Effector CD4-positive, alpha-beta T cell (primary cell): ENCODE measurements at regions not wholly inside any gene's neighbourhood (a gene's known extent, or its start where the extent isn't known, plus 50 kb on each side); places are given as distances from the start of the nearest gene placed in this dataset.

Experiments used
- DNase-seq: peaks from one replicate; pipeline ENCODE4 v3.0.0-alpha.2; 2020

DNA sequence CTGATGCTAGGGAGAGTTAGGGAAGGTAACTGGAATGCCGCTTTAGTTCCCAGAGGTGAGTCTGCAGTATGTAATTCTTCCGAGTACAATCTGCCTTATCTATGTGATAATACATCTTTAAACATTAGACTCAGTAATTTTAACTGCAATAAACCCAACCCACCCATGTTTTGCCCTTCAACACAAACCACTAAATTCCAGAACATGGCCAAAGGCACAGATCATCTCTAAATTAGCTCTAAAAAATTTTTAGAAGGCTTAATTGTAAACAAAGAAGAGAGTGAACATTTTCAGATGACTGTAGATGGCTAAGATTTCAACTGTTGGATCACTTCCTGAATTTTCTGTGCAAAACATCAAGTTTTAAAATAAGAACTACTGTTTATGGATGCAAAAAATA is 488.7 kb upstream of the ID2 start:
- no peak for DNase-seq

DNA sequence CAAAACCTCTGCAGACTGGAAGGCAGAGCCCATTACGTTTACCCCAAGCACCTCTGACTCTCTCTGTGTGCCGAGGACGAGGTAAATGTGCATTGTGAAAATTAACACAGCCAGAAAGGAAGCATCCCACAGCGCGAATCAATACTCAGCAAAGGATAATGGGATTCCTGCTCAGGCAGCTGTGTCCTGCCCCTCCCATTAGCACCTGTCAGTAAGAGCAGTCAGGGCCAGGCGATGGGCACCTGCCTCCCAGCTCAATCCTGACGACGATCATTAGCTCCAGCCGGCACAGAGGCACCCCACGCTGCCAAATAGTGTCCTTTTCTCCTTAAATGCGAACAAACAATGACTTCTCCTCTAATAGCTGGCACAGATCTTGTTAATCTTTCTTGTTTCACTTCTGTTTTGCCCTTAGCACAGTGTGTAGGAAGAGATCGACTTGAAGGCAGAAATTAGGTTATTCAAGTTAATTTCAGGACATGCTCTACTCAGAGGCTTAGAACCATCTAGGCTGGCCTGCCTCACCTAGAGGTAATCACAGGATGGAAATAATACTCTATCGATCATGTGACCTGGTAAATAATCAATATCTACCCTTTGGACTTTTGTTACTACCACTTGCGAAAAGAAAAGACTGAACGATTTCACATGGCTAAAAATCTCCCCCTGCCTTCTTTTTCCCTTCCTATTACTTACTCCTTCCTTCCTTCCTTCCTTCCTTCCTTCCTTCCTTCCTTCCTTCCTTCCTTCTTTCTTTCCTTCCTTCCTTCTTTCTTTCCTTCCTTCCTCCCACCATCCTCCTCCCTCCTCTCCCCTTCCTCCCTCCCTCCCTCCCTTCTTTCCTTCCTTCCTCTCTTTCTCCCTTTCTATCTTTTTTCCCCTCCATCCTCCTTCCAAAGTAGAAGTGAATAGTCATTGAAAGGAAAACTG is 487.9 kb upstream of the ID2 start:
- no peak for DNase-seq

DNA sequence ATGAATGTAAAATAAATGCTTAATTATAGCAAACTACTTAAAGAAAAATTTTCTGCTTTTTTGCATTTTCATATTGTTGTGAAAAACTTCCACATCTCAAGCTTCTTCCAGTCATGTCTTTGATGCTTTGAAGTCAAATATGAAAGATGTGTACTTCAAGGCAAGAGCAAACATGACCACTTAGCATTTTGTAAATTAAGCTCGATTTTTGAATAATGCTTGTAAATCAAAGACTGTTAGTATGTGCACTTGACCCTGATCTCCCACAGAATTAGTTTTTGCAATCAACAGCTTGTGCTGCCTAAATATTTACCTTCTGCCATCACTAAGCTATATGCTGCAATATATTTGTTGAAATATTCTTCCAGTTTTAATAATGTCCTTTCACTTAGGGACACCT is 486.1 kb upstream of the ID2 start:
- no peak for DNase-seq

DNA sequence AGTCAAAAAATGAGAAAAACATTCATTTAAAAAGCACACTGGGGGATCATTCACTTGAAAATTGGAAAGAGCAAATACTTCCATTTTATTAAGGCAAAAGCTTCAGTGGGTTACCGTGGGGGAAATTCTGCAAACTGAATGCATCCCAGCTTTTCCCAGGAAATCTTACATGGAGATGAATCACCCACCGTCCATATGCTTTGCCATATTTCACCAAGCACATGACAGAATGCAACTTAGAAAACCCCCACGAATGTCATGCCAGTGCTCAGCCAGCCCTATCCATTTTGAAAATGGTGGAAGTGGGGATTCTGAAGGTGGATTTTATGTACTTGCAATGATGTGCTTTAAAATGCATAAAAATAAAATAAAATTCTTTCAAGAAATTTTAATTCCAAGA is 485.5 kb upstream of the ID2 start:
- no peak for DNase-seq

- no peak for DNase-seq
Observed at GRCh38 chr2:8197101-8197500, 484.8 kb upstream of the ID2 start.

- no peak for DNase-seq
Observed at GRCh38 chr2:8197825-8198224, 484.0 kb upstream of the ID2 start.

DNA sequence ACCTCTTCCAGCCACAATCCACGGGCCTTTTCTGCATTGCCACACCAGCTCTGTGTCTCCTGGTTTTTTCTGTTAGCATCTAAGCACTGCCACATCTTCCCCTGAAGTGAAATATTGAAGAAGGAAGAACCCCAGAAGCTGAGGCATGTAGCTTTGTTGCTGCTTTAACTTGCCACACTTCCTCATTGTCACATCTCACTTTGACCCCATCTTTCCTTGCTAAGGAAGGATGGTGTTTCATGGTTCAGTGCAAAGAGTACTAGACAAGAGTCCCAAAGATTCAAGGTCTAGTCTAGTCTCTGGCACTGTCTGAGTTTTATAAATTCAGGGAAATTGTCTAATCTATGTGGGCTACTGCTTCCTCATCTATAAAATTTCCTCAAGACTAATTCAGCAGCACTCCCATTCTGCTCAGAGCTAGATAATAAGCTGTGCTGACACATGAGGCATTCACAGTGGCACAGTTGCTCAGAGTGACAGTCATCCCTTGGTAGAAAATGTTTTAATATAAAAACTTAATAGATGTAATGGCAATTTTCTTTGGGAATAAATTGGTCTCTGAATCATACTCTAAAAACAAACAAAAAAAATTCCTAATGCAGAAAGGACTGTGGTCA is 483.0 kb upstream of the ID2 start:
- DNase-seq: no peak

- DNase-seq: no peak
Observed at GRCh38 chr2:8202132-8202531, 479.7 kb upstream of the ID2 start.

DNA sequence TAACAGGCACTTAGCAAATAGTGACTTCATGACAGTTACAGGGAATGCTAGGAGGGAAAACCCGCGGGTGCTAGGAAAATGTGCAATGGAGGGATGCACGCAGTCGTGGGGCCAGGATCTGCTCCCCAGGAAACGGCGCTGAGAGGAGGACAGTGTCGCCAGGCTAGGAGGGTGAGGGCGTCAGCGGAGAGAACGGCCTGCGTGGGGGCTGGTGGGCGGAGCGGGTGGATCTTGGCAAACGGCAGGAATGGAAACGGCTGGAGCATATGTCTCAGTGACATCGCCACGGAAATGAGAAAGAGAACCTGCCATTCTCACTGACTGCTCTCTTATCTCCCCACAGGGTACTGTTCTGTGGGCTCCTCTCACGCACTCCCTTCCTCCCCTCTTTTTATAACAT is 478.5 kb upstream of the ID2 start:
- no peak for DNase-seq

DNA sequence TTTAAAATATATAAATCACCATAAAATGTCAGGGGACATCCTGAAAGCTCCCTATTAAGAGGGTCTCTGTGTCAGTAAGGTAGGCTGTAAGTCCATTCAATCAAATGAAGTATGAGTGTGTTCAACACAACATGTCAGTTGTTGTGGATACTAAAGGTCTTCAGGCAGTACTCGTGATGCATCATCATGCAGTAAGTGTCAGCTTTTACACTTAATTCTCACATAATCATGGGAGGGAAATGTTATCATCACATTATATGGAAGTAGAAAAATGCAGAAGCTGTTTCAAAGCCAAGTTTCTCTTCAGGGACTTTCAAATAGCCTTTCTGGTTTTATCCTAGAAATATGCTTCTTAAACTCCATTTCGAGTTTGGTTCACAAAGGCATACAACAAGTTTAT is 477.1 kb upstream of the ID2 start:
- no peak for DNase-seq

DNA sequence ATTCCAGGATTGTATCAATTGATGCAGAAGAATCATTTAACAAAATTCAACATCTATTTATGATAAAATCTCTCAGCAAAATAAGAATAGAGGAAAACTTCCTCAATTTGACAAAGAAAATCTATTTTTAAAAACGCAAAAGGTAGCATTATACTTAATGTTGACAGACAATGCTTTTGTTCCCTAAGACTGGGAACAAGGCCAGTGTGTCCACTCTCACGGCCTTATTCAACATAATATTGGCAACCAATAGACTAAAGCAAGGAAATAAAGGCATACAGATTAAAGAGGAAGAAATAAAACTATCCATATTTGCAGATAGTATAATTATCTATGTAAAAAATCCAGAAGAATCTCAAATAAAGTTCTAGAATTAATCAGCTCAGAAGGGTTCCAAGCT is 472.4 kb upstream of the ID2 start:
- DNase-seq: no peak

GRCh38 chr2:8211384-8211783 is 470.5 kb upstream of the ID2 start:
- DNase-seq: no peak

DNA sequence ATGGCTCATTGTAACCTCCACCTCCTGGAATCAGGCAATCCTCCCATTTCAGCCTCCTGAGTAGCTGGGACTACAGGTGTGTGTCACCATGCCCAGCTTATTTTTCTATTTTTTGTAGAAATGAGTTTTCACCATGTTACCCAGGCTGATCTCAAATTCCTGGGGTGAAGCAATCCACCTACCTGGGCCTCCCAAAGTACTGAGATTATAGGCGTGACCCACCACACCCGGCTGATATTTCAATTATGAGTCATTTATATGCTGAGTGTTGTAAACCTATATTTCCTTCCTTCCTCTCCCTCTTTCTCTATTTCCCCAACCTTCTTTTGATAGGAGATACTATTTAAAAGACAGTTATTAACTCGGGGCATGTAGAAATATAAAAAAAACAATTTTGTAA is 469.6 kb upstream of the ID2 start:
- no peak for DNase-seq

GRCh38 chr2:8214036-8214615 is 467.7 kb upstream of the ID2 start:
- DNase-seq: no peak

DNA sequence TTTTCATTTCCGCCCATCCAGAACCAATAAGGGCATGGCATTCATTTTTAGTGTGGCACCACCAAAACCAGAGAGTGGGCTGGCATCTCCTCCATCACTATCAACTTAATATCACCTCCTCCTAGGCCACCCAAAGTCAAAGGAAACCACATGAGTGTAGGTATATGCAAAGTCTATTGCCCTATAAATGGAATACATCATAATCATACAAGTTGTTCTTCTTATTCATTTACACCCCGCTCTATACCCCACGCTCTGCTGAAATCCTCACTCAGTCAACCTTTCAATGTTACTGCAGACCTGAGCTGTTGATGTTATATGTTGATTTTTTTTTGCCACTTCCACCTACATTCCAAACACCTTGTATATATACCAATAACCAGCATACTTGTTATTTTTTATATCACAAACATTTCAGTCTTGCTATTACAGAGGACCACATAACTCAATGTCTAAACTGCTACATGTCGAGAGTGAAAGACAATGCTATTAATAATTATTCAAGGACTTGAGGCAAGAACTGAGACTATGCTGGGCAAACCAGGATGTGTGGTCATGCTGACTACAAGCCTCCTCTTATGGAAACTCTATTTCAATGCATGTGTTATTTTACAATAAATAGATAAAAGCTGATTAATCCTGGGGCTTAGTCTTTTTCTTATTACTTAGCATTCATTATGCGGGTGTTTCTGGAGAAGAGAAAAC is 466.5 kb upstream of the ID2 start:
- no peak for DNase-seq

DNA sequence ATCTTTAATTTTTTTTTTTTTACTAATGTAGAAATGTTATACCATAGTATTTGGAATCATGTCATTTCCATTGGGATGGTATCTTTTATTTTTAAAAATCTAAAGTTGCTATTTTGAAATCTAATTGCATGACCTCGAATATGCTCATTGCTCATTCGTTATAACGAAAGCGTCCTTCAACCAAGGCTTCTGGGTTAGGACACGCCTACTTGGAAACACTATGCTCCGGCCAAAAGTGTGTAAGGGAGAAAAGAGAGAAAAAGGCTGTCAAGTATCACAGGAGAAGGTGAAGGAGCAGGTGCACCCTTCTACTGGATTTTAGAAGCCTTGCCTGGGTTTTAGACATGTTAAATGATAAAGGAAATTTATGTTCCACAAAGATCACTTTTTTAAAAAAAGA is 465.9 kb upstream of the ID2 start:
- DNase-seq: no peak

- no peak for DNase-seq
Observed at GRCh38 chr2:8216397-8216796, 465.5 kb upstream of the ID2 start.

GRCh38 chr2:8217468-8218030 is 464.3 kb upstream of the ID2 start:
- DNase-seq: no peak

DNA sequence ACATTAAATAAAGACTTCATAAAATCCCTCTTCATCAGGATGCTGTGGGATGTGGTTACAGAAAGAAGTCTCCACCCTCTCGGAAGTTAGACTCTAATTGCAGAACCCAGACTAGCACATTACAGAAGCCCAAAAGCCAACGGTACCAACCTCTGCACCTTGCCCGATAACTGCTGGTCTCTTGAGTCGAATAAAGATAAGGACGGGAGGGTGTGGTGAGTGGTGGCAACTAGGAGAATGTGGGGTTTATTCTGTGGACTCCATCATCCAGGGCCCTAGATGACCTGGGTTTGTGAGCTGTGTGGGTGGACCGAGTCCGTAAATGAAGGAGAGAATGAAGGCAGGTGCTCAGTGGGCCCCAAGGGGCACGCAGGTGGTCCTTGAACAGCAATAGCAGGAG is 462.8 kb upstream of the ID2 start:
- no peak for DNase-seq

- DNase-seq: no peak
Observed at GRCh38 chr2:8219631-8220355, 462.1 kb upstream of the ID2 start.

DNA sequence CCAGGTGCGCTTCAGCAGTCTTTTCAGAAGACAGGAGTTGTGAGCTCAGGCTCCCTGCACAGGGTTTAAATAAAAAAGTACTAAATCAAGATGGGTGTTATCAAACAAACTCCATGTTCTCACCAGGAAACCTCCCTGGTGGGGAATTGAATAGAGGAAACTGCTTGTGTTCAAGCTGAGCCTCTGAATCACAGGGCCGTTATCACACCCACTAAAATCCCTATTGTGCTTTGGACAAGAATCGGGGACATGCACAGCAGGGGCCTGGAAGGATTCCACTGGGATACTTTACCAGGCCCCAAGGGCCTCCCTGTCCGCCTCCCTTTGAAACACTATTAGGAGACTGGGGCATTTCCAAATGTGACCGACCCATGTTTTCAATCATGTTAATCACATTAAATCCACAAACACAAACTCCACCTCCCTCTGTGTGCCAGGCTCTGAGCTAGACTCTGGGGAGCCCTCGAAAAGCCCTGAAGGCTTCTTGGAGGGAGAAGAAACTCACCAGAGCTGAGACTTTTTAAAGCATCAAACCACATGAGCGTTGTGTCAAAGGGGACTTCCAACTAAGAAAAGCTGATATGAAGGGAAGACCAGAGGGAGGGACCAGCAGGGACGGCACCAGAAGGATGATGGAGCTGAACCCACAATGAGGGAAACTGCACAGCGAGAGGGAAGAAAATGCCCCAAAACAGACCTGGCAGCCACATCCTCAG is 458.7 kb upstream of the ID2 start:
- no peak for DNase-seq
